Bronchial epithelial cell (primary cell): ENCODE measurements at regions not wholly inside any gene's neighbourhood (a gene's known extent, or its start where the extent isn't known, plus 50 kb on each side); places are given as distances from the start of the nearest gene placed in this dataset.

Experiments
- DNase-seq: peaks from one replicate; pipeline ENCODE4 v3.0.0-alpha.2; 2010; ENCODE audit warnings: low read depth
- FAIRE-seq: peaks from 2 replicates; lab custom pipeline; 2011; peaks lifted over from hg19 to GRCh38; lab: Jason Lieb, UNC
- H3K27me3 ChIP-seq: 2 replicates; pipeline ENCODE4 v1.5.1; 2011; ENCODE audit warnings: low read length; ENCODE audit not compliant: control insufficient read depth, insufficient read depth
- H3K36me3 ChIP-seq: 2 replicates; pipeline ENCODE4 v1.5.1; 2011; ENCODE audit warnings: low read length; ENCODE audit not compliant: control insufficient read depth, insufficient read depth
- H3K4me3 ChIP-seq: 2 replicates; pipeline ENCODE4 v1.5.1; 2011; ENCODE audit warnings: mild to moderate bottlenecking, low read depth, low read length, control low read depth
- TF ChIP-seq, protein P1 (sequence below): IDR thresholded peaks from 2 replicates; pipeline ENCODE4 v1.5.1; 2011; ENCODE audit warnings: mild to moderate bottlenecking, moderate library complexity, low read length, control low read depth, inconsistent platforms; ENCODE audit not compliant: insufficient read depth, severe bottlenecking

DNA sequence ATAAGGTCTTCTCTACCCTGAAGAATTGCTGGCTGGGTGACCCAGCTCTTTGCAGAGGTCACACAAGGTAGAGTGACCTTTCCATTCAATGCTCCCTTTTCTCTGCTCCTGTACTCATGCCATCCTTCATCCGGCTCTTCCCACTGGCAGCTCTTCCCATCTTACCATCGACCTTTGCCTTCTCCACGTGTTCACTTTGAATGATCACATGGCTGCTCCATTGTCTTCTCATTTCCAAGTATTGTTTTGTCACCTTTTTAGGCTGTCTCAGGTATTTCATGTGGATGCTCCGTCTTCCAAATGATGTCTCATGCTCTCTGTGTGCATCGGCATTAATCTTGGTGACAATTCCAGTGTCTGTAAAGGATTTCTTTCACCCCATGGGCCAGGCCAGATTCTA, 76.6 kb upstream of the ONECUT1 start:
- TF ChIP-seq, protein P1, sequence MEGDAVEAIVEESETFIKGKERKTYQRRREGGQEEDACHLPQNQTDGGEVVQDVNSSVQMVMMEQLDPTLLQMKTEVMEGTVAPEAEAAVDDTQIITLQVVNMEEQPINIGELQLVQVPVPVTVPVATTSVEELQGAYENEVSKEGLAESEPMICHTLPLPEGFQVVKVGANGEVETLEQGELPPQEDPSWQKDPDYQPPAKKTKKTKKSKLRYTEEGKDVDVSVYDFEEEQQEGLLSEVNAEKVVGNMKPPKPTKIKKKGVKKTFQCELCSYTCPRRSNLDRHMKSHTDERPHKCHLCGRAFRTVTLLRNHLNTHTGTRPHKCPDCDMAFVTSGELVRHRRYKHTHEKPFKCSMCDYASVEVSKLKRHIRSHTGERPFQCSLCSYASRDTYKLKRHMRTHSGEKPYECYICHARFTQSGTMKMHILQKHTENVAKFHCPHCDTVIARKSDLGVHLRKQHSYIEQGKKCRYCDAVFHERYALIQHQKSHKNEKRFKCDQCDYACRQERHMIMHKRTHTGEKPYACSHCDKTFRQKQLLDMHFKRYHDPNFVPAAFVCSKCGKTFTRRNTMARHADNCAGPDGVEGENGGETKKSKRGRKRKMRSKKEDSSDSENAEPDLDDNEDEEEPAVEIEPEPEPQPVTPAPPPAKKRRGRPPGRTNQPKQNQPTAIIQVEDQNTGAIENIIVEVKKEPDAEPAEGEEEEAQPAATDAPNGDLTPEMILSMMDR, result no peak
- no peak overlapping the region for H3K4me3 ChIP-seq
- no peaks in the 10 kb centered on the region for H3K27me3 ChIP-seq
- no peak for FAIRE-seq
- H3K36me3 ChIP-seq, result no peaks in the 10 kb centered on the region
- DNase-seq, result no peak

- TF ChIP-seq, protein P1, result no peak
- FAIRE-seq (no peak), DNase-seq (no peak)
- H3K36me3 ChIP-seq, result no peaks in the 10 kb centered on the region
- H3K27me3 ChIP-seq, result no peaks in the 10 kb centered on the region
- H3K4me3 ChIP-seq, result no peak overlapping the region
These were observed 72.5 kb upstream of the ONECUT1 start for GRCh38 chr15:52862677-52863076.

- FAIRE-seq (no peak), DNase-seq (no peak)
- no peaks in the 10 kb centered on the region for H3K36me3 ChIP-seq
- H3K27me3 ChIP-seq, result no peaks in the 10 kb centered on the region
- TF ChIP-seq, protein P1, result no peak
- no peak overlapping the region for H3K4me3 ChIP-seq
These were observed 68.6 kb upstream of the ONECUT1 start for GRCh38 chr15:52858782-52859176.

DNA sequence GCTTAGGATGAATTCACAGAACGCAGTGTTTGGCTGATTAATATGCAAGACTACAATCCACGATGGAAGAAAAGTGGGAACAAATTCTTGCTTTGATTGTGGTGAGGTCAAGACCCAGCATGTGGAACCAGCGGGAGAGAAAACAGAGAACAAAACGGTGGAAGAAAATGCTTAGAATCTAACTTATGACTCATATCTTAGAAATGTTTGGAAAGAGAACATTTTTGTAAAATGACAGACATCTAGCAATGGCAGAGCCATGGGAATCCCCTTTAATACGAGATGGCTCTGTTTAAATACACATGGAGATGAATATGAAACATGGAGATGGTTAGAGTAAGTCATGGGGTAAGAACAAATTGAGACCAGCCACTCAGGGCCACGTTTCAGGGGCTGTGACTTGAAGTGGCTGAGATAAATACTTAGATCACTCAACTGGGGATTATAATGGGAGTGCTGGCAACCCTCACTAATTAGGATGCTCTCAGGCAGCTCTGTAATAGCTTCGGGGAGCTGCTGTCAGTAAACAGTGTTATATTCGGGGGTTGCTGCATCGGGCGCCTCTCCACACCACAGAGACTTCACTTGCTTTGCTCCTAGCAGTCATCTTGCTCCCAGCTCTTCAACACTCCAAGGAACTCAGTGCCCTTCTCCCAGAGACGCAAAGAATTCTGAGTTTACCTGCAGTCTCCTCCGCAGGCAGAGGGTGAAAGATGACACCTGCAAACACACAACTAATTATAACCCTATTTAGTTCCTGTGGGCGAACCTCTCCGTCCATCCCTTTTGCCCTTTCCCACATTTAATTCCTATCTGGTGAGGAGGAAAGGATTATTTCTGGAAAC, 68.0 kb upstream of the ONECUT1 start:
- no peaks in the 10 kb centered on the region for H3K27me3 ChIP-seq
- TF ChIP-seq, protein P1, result no peak
- H3K4me3 ChIP-seq, result no peak overlapping the region
- no peaks in the 10 kb centered on the region for H3K36me3 ChIP-seq
- DNase-seq (peak; percentile 19), FAIRE-seq (no peak)

DNA sequence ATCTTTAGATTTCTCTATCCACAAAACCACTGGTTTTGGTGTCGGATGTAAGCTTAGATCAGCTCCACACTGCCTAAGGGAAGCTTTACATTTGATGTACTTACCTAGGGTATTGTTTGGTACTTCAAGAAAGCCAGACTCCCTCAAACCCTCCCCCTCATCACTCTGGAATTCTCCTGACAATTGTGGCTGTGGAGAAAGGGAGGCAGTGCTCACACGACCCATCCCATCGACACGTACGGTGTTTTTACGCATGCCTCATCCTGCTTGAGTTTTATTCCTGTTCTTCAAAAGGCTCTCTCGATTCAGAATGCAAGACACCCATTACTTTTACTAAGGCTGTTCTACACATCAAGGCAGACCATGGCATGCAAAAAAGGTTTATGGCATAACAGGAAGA, 67.3 kb upstream of the ONECUT1 start:
- FAIRE-seq, result no peak
- peak; percentile 3 for DNase-seq
- TF ChIP-seq, protein P1, result no peak
- no peak overlapping the region for H3K4me3 ChIP-seq
- H3K36me3 ChIP-seq, result no peaks in the 10 kb centered on the region
- no peaks in the 10 kb centered on the region for H3K27me3 ChIP-seq
